ENCODE measurements at regions not wholly inside any gene's neighbourhood (a gene's known extent, or its start where the extent isn't known, plus 50 kb on each side); places are given as distances from the start of the nearest gene placed in this dataset.

GRCh38 chr13:22253107-22253506 lies 582.2 kb downstream of the FGF9 start:
- no peak for DNase-seq

GRCh38 chr13:22256111-22256639 lies 585.3 kb downstream of the FGF9 start:
- no peak for DNase-seq

- DNase-seq, result no peak
These were observed 591.4 kb downstream of the FGF9 start for GRCh38 chr13:22262001-22262885.

- no peak for DNase-seq
These were observed 592.3 kb downstream of the FGF9 start for GRCh38 chr13:22263185-22263584.

- no peak for DNase-seq
These were observed 594.7 kb downstream of the FGF9 start for GRCh38 chr13:22265563-22265962.

- DNase-seq, result no peak
These were observed 600.0 kb downstream of the FGF9 start for GRCh38 chr13:22270881-22271280.

GRCh38 chr13:22271903-22272302 lies 601.0 kb downstream of the FGF9 start:
- DNase-seq, result no peak

GRCh38 chr13:22275393-22275792 lies 604.5 kb downstream of the FGF9 start:
- DNase-seq, result no peak

GRCh38 chr13:22276616-22277015 lies 605.7 kb downstream of the FGF9 start:
- no peak for DNase-seq

GRCh38 chr13:22278336-22278929 lies 607.6 kb downstream of the FGF9 start:
- DNase-seq, result peak; percentile 87

- no peak for DNase-seq
These were observed 615.0 kb downstream of the FGF9 start for GRCh38 chr13:22285867-22286266.

- no peak for DNase-seq
These were observed 615.5 kb downstream of the FGF9 start for GRCh38 chr13:22286338-22286737.

- no peak for DNase-seq
These were observed 616.6 kb downstream of the FGF9 start for GRCh38 chr13:22287343-22287920.

GRCh38 chr13:22288496-22288895 lies 617.6 kb downstream of the FGF9 start:
- no peak for DNase-seq

- no peak for DNase-seq
These were observed 618.8 kb downstream of the FGF9 start for GRCh38 chr13:22289711-22290110.

- no peak for DNase-seq
These were observed 627.7 kb downstream of the FGF9 start for GRCh38 chr13:22298530-22298929.

- no peak for DNase-seq
These were observed 641.0 kb downstream of the FGF9 start for GRCh38 chr13:22311734-22312404.

GRCh38 chr13:22312405-22312803 lies 641.5 kb downstream of the FGF9 start:
- DNase-seq, result no peak

GRCh38 chr13:22316494-22317025 lies 645.7 kb downstream of the FGF9 start:
- DNase-seq, result no peak

- DNase-seq, result no peak
These were observed 650.1 kb downstream of the FGF9 start for GRCh38 chr13:22320991-22321390.

- DNase-seq, result no peak
These were observed 654.9 kb downstream of the FGF9 start for GRCh38 chr13:22325761-22326160.

- no peak for DNase-seq
These were observed 661.5 kb downstream of the FGF9 start for GRCh38 chr13:22332416-22332815.

GRCh38 chr13:22336460-22336859 lies 665.6 kb downstream of the FGF9 start:
- no peak for DNase-seq

All from activated CD8-positive, alpha-beta memory T cell treated with anti-CD3 and anti-CD28 coated beads for 24 hours (primary cell).